ENCODE measurements at regions not wholly inside any gene's neighbourhood (a gene's known extent, or its start where the extent isn't known, plus 50 kb on each side); places are given as distances from the start of the nearest gene placed in this dataset.
A peak's percentile ranks its signal among the peaks of the same experiment; 100 is the strongest.

GRCh38 chr4:176002007-176002613 lies 63.5 kb upstream of the WDR17 start:
- DNase-seq (ENCODE audit: low read depth in 4 of 4, low spot score in 2 of 4): peak in 3 of 4 donors; percentile 6 to 20 (median 11)

- no peak for DNase-seq (ENCODE audit: low read depth in 4 of 4, low spot score in 2 of 4)
Observed at GRCh38 chr4:176005766-176006165, 59.9 kb upstream of the WDR17 start.

- DNase-seq (ENCODE audit: low read depth in 4 of 4, low spot score in 2 of 4): no peak
Observed at GRCh38 chr4:176009254-176009653, 56.4 kb upstream of the WDR17 start.

GRCh38 chr4:176011529-176011928 lies 54.1 kb upstream of the WDR17 start:
- DNase-seq (ENCODE audit: low read depth in 4 of 4, low spot score in 2 of 4): no peak

DNA sequence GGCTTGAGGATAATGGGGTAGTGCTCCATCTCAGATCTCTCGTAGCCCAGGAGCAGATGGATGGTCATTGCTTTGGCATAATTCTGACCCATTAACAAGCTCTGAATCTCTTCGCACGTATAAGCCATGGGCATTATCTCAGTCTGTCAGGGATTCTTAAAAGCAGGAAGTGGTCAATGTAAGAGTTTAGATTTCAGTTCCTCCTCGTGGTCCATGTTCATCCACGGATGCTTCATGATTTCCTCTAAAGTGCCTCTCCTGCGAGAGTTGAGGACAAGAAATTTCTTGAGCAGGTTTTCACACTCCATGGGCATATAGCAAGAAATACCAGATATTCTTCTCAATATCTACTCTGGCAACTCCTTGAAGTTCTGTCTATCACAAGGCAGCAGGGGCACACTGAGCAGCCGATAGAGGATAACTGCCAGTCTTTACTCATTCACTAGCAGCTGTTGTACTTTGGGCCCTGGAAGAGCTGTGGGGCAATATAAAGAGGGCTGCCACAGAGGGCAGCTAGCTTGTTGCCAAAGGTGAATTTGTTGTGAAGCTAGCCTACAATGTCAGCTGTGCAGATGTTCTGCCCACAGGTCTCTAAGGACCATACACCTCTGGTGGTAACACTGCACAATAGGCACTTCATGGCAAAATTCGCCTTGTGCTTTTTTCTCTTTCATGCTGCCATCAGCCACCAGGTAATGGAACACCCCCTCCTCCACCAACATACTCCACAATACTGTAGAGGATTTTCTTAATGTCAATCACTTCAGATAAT lies 52.0 kb upstream of the WDR17 start:
- no peak for DNase-seq (ENCODE audit: low read depth in 4 of 4, low spot score in 2 of 4)

GRCh38 chr4:176014583-176015108 lies 51.0 kb upstream of the WDR17 start:
- DNase-seq (ENCODE audit: low read depth in 4 of 4, low spot score in 2 of 4): no peak

Measured in left renal cortex interstitium (tissue), 4 donors.